PC-9 (cell line): ENCODE measurements at regions not wholly inside any gene's neighbourhood (a gene's known extent, or its start where the extent isn't known, plus 50 kb on each side); places are given as distances from the start of the nearest gene placed in this dataset.

ENCODE experiments used
- CTCF ChIP-seq: fragments of 200-600 bp; sonication (generic); conservative IDR thresholded peaks from 2 replicates; pipeline ENCODE4 v1.6.1; 2017; ENCODE audit warnings: mixed run types, antibody characterized with exemption, mild to moderate bottlenecking, moderate library complexity
- EZH2 ChIP-seq: fragments of 200-600 bp; sonication (generic); IDR thresholded peaks from 2 replicates; pipeline ENCODE4 v1.8.0; 2017; ENCODE audit warnings: antibody characterized with exemption, low read depth

DNA sequence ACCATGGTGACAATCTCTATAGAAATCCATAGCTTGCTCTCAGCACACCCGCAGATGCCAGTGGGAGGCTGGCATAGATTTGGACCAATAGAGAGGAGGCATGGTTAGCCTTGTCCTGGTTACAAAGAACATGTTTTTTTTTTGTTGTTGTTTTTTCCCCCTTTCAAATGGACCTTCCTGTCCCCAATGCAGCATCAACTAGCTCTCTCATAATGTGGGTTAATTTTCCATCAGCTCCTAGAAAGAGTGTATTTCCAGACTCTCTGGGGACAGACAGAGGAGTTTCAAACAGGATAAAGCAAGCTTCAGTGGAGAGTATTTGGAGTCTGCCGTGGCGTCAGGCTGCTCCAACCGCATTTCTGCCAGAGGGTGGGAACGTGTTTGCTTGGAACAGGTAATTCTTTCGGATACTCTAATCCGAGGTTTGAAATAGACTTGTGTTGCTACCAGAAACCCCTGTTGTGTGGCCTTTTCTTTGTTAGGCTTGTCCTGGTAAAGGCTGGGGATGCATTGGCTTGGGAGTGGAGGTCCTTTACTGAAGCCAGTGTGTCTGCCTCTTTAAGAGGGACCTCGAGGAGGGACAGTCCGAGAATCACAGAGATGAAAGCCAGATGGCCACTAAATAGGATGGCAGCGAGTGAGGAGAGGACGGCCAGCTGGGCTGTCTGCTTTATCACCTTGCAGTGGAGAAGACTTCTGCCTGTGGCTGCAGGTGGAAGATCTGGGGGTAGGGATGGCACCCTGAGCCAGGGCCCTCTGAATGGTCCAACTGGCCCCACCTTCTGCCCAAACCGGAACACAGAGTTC, 130.5 kb upstream of the CPEB4 start:
- no peak for TF ChIP-seq CTCF
- TF ChIP-seq EZH2, result no peak
